SK-N-SH treated with all-trans-retinoic acid at 6 μM for 48 hours (cell line): ENCODE measurements at regions not wholly inside any gene's neighbourhood (a gene's known extent, or its start where the extent isn't known, plus 50 kb on each side); places are given as distances from the start of the nearest gene placed in this dataset.

Source experiments
- CREB5 ChIP-seq: fragments of 250-450 bp; sonication (Bioruptor Pico); IDR thresholded peaks from 2 replicates; pipeline ENCODE4 v1.5.1; 2020; ENCODE audit warnings: low read depth, mild to moderate bottlenecking, moderate library complexity
- GLIS3 ChIP-seq: fragments of 250-450 bp; sonication (Bioruptor Pico); IDR thresholded peaks from 2 replicates; pipeline ENCODE4 v1.5.0; 2020; ENCODE audit warnings: mild to moderate bottlenecking, moderate library complexity
- OSR1 ChIP-seq: fragments of 250-450 bp; sonication (Bioruptor Pico); IDR thresholded peaks from 2 replicates; pipeline ENCODE4 v1.8.0; 2022; ENCODE audit warnings: moderate library complexity, mild to moderate bottlenecking, inconsistent platforms
- PATZ1 ChIP-seq: fragments of 250-450 bp; sonication (Bioruptor Pico); IDR thresholded peaks from 2 replicates; pipeline ENCODE4 v1.8.0; 2020; ENCODE audit warnings: mild to moderate bottlenecking, moderate library complexity, borderline replicate concordance
- POU6F1 ChIP-seq: fragments of 250-450 bp; sonication (Bioruptor Pico); IDR thresholded peaks from 2 replicates; pipeline ENCODE4 v1.8.0; 2021; ENCODE audit warnings: low read depth, mild to moderate bottlenecking, moderate library complexity, borderline replicate concordance
- PPARA ChIP-seq: fragments of 250-450 bp; sonication (Bioruptor Pico); IDR thresholded peaks from 2 replicates; pipeline ENCODE4 v1.5.0; 2020; ENCODE audit warnings: mild to moderate bottlenecking, borderline replicate concordance
- TSHZ2 ChIP-seq: fragments of 250-450 bp; sonication (Bioruptor Pico); IDR thresholded peaks from 2 replicates; pipeline ENCODE4 v1.5.0; 2020; ENCODE audit warnings: mild to moderate bottlenecking, moderate library complexity
- ZC3H10 ChIP-seq: fragments of 250-450 bp; sonication (Bioruptor Pico); IDR thresholded peaks from 2 replicates; pipeline ENCODE4 v1.5.1; 2021; ENCODE audit warnings: mild to moderate bottlenecking, moderate library complexity
- ZFP30 ChIP-seq: fragments of 450-650 bp; formaldehyde crosslinking; IDR thresholded peaks from 2 replicates; pipeline ENCODE4 v1.5.0; 2022; ENCODE audit warnings: mild to moderate bottlenecking, moderate library complexity
- ZNF565 ChIP-seq: fragments of 450-650 bp; formaldehyde crosslinking; conservative IDR thresholded peaks from 2 replicates; pipeline ENCODE4 v1.5.0; 2020; ENCODE audit warnings: low read depth, mild to moderate bottlenecking, moderate library complexity
- ZNF70 ChIP-seq: fragments of 450-650 bp; formaldehyde crosslinking; IDR thresholded peaks from 2 replicates; pipeline ENCODE4 v1.5.0; 2020; ENCODE audit warnings: mild to moderate bottlenecking, moderate library complexity

- TF ChIP-seq PATZ1 (CRISPR knock-in tag) = no peak
- TF ChIP-seq ZNF565 (CRISPR knock-in tag) = no peak
- no peak for TF ChIP-seq POU6F1 (CRISPR knock-in tag)
- no peak for TF ChIP-seq CREB5 (CRISPR knock-in tag)
- no peak for TF ChIP-seq OSR1 (CRISPR knock-in tag)
- TF ChIP-seq TSHZ2 = no peak
- no peak for TF ChIP-seq ZNF70
- no peak for TF ChIP-seq ZFP30
- TF ChIP-seq ZC3H10 = no peak
- TF ChIP-seq GLIS3 = no peak
- no peak for TF ChIP-seq PPARA (CRISPR knock-in tag)
Observed at GRCh38 chr3:153590051-153590450, 428.0 kb downstream of the RAP2B start.
